Mesothelial cell of epicardium (in vitro differentiated cells): ENCODE measurements at regions not wholly inside any gene's neighbourhood (a gene's known extent, or its start where the extent isn't known, plus 50 kb on each side); places are given as distances from the start of the nearest gene placed in this dataset.

ENCODE experiments used
- DNase-seq, 2 experiments: peaks; one replicate each; pipeline ENCODE4 v3.0.0; 2021; ENCODE audit warnings: low spot score in 2 of 2; ENCODE audit not compliant: unreplicated experiment in 2 of 2
- H3K27ac Mint-ChIP-seq: 2 replicates; pipeline ENCODE4 v1.8.0; 2021; ENCODE audit warnings: mixed read lengths
- H3K27me3 Mint-ChIP-seq: 2 replicates; pipeline ENCODE4 v1.8.0; 2021; ENCODE audit warnings: low read depth, mixed read lengths
- H3K36me3 Mint-ChIP-seq: 2 replicates; pipeline ENCODE4 v1.8.0; 2021; ENCODE audit warnings: mixed read lengths
- H3K4me1 Mint-ChIP-seq: 2 replicates; pipeline ENCODE4 v1.8.0; 2021; ENCODE audit warnings: mixed read lengths
- H3K4me3 Mint-ChIP-seq: 2 replicates; pipeline ENCODE4 v1.8.0; 2021; ENCODE audit warnings: mild to moderate bottlenecking, moderate library complexity, mixed read lengths
- H3K9me3 Mint-ChIP-seq: 2 replicates; pipeline ENCODE4 v1.8.0; 2021; ENCODE audit warnings: mixed read lengths
- TF ChIP-seq, protein P1 (sequence below): fragments of 200-600 bp; sonication (generic); IDR thresholded peaks from one replicate; pipeline ENCODE4 v1.5.0; 2021; ENCODE audit warnings: antibody characterized with exemption; ENCODE audit not compliant: unreplicated experiment

DNA sequence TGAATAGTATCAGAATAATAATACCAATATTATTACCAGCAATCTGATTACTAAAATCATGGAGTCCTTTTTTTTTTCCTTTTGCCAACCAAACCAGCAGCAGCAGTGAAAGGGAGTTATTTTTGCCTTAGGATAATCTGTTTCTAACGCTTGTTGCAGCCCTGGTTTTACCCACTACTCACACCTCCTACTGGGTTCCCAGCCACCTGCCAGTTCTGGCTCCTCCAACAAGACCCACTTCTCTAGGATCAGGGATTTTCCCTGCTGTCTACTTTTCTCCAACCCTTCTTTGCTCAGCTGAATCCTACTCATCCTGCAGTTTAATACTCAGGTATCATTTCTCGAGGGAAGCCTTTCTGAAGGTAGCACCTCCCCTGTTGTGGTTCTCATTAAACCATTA is 96.8 kb upstream of the BCAR3 start:
- Mint-ChIP-seq H3K9me3 (peaks cover 9% of the 10 kb centered on the region), H3K27me3 (no peaks in the 10 kb centered on the region), H3K27ac (no peak overlapping the region), H3K4me1 (peaks cover 8% of the 10 kb centered on the region), H3K4me3 (no peak overlapping the region), H3K36me3 (no peaks in the 10 kb centered on the region)
- TF ChIP-seq, protein P1, sequence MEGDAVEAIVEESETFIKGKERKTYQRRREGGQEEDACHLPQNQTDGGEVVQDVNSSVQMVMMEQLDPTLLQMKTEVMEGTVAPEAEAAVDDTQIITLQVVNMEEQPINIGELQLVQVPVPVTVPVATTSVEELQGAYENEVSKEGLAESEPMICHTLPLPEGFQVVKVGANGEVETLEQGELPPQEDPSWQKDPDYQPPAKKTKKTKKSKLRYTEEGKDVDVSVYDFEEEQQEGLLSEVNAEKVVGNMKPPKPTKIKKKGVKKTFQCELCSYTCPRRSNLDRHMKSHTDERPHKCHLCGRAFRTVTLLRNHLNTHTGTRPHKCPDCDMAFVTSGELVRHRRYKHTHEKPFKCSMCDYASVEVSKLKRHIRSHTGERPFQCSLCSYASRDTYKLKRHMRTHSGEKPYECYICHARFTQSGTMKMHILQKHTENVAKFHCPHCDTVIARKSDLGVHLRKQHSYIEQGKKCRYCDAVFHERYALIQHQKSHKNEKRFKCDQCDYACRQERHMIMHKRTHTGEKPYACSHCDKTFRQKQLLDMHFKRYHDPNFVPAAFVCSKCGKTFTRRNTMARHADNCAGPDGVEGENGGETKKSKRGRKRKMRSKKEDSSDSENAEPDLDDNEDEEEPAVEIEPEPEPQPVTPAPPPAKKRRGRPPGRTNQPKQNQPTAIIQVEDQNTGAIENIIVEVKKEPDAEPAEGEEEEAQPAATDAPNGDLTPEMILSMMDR = no peak
- DNase-seq = no peak

DNA sequence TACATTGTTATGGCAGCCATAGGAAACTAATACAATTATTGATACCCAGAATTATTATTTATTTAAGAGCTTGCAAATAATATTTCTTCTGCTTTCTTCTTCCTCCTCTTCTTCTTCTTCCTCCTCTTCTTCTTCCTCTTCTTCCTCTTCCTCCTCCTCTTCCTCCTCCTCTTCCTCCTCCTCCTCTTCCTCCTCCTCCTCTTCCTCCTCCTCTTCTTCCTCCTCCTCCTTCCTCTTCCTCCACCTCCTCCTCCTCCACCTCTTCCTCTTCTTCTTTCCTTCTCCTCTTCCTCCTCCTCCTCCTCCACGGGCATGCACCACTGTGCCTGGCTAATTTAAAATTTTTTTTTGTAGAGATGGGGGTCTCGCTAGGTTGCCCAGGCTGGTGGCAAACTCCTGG is 95.6 kb upstream of the BCAR3 start:
- TF ChIP-seq, protein P1 = no peak
- no peaks in the 10 kb centered on the region for H3K36me3 Mint-ChIP-seq
- H3K4me3 Mint-ChIP-seq = no peak overlapping the region
- no peak for DNase-seq
- no peak overlapping the region for H3K27ac Mint-ChIP-seq
- peaks cover 8% of the 10 kb centered on the region for H3K4me1 Mint-ChIP-seq
- H3K27me3 Mint-ChIP-seq = no peaks in the 10 kb centered on the region
- peaks cover 9% of the 10 kb centered on the region for H3K9me3 Mint-ChIP-seq

DNA sequence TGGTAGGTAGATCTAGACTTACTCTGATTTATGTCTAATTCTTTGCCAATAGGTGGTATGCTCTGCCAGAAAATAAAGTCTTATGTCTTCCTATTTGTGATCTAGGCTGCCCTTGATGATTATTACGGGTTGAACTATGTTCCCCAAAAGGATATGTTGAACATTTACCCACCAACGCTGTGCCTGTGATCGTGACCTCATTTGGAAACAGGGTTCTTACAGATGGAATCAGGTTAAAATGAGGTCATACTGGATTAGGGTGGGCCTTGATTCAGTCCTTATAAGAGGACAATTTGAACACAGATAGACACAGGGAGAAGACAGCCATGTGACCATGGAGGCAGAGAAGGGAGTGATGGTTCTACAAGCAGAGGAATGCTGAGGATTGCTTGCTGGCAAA is 95.1 kb upstream of the BCAR3 start:
- H3K27ac Mint-ChIP-seq = no peak overlapping the region
- DNase-seq = no peak
- no peak overlapping the region for H3K4me3 Mint-ChIP-seq
- TF ChIP-seq, protein P1 = no peak
- H3K27me3 Mint-ChIP-seq = no peaks in the 10 kb centered on the region
- H3K4me1 Mint-ChIP-seq = peaks cover 8% of the 10 kb centered on the region
- H3K9me3 Mint-ChIP-seq = peaks cover 9% of the 10 kb centered on the region
- H3K36me3 Mint-ChIP-seq = no peaks in the 10 kb centered on the region

DNA sequence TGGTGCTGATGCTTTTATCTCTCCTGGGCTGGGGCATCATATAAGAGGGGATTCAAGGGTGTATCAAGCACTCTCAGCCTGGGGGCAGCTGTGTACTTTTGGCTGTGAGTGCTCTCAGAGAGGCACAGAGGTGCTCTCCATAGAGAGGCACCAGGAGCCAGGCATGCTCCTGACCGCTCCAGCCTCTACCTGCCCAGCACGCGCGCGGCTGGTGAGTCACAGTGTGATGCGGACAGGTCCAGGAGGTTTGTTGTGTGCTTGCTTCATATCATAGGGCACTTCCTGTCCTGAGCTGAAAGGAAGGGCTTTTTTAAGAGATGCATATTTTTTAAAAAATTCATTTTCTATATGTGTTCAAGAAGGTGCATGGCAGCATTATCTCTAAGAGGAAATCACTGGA is 93.6 kb upstream of the BCAR3 start:
- TF ChIP-seq, protein P1 = no peak
- Mint-ChIP-seq H3K27me3 (peaks cover 2% of the 10 kb centered on the region), H3K36me3 (no peaks in the 10 kb centered on the region), H3K4me1 (peaks cover 7% of the 10 kb centered on the region), H3K9me3 (peaks cover 8% of the 10 kb centered on the region), H3K27ac (no peak overlapping the region), H3K4me3 (no peak overlapping the region)
- DNase-seq = no peak

DNA sequence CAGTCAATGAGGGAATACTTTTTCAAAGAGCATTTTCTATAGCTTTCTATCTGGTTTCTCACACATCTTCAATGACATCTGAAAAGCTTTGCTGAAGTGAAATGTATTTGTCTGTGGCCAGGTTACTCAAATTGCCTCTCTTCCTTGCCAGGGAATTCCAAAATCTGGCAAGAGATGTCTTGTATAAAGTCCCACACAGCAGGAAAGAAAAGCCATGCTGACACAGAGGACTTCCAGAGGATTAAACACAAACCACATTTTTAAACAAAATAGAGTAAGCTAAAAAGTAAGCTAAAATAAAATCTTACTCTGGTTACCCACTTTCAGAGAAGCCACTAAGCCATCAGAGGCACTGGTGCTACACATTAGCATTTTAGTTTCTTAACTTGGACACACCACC is 93.1 kb upstream of the BCAR3 start:
- Mint-ChIP-seq H3K27me3 (peaks cover 2% of the 10 kb centered on the region), H3K27ac (no peak overlapping the region), H3K4me1 (peaks cover 2% of the 10 kb centered on the region), H3K4me3 (no peak overlapping the region), H3K36me3 (no peaks in the 10 kb centered on the region), H3K9me3 (peaks cover 5% of the 10 kb centered on the region)
- no peak for DNase-seq
- TF ChIP-seq, protein P1 = no peak
